ENCODE measurements at regions not wholly inside any gene's neighbourhood (a gene's known extent, or its start where the extent isn't known, plus 50 kb on each side); places are given as distances from the start of the nearest gene placed in this dataset.
A peak's percentile ranks its signal among the peaks of the same experiment; 100 is the strongest.

DNA sequence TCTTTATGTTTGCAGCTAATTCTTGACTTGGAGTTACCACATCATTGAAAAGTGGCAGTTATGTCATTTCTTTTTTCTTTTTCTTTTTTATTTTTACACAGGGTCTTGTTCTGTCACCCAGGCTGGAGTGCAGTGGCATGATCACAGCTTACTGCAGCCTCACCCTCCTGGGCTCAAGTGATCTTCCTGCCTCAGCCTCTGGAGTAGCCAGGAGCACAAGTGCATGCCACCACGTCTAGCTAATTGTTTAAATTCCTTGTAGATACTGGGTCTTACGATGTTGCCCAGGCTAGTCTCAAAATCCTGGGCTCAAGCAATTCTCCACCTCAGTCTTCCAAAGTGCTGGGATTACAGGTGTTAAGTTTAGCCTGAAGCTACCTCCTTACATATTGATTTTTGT lies 52.1 kb upstream of the KANK4 start (continued):
- no peak for TF ChIP-seq ZNF462 (CRISPR knock-in tag; IDR thresholded peaks at IDR 0.05)

DNA sequence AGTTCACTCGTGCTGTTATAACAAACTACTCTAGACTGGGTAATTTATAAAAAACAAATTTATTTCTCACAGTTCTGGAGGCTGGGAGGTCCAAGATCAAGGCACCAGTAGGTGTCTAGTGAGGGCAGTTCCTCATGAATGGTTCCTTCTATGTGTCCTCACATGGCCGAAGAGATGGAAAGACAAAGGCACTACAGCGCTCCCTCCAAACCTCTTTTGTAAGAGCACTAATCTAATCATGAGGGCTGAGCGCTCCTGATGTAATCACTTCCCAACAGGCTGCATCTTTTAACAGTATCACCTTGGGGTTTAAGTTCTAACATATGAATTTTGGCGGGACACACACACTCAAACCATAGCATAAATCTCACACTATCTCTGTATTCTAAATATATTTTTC lies 54.0 kb upstream of the KANK4 start:
- Mint-ChIP-seq H3K9me3 (peaks cover 4% of the 10 kb centered on the region; the same call in 2 of the 3 replicates), H3K4me3 (no peak overlapping the region), H3K27ac (no peak overlapping the region), H3K36me3 (ENCODE audit: low read depth) (no peaks in the 10 kb centered on the region; the same call in 2 of the 3 replicates), H3K27me3 (ENCODE audit: insufficient read depth, low read depth, poor library complexity) (no peaks in the 10 kb centered on the region), H3K4me1 (no peaks in the 10 kb centered on the region; the same call in 2 of the 3 replicates)
- Histone ChIP-seq H3F3A (replicated peaks; ENCODE audit: low read depth) (no peaks in the 10 kb centered on the region), H3K4me1 (ENCODE audit: insufficient read depth) (no peaks in the 10 kb centered on the region), H2AFZ (0 out of 2 replicates have a peak overlapping the region, but pooled peaks have one; percentile 38), H3K27me3 (ENCODE audit: insufficient read depth) (no peaks in the 10 kb centered on the region), H3K4me3 (no peak overlapping the region), H3K36me3 (ENCODE audit: insufficient read depth) (no peaks in the 10 kb centered on the region), H4K20me1 (replicated peaks; ENCODE audit: insufficient read depth) (no peaks in the 10 kb centered on the region), H3K27ac (ENCODE audit: low read depth) (no peak overlapping the region), H3K9me2 (ENCODE audit: insufficient read depth) (no peaks in the 10 kb centered on the region; the same call in 1 of the 2 replicates), H3K79me2 (replicated peaks; ENCODE audit: insufficient read depth) (no peaks in the 10 kb centered on the region), H3K4me2 (no peak overlapping the region)
- no peak for DNase-seq (ENCODE audit: low spot score)
- no peak for ATAC-seq
- TF ChIP-seq JUNB (IDR thresholded peaks at IDR 0.05; ENCODE audit: unreplicated experiment) = no peak
- no peak for TF ChIP-seq ZNF462 (CRISPR knock-in tag; IDR thresholded peaks at IDR 0.05)
- TF ChIP-seq ZNF331 (CRISPR knock-in tag; IDR thresholded peaks at IDR 0.05; ENCODE audit: low read depth) = no peak
- TF ChIP-seq, protein P1, sequence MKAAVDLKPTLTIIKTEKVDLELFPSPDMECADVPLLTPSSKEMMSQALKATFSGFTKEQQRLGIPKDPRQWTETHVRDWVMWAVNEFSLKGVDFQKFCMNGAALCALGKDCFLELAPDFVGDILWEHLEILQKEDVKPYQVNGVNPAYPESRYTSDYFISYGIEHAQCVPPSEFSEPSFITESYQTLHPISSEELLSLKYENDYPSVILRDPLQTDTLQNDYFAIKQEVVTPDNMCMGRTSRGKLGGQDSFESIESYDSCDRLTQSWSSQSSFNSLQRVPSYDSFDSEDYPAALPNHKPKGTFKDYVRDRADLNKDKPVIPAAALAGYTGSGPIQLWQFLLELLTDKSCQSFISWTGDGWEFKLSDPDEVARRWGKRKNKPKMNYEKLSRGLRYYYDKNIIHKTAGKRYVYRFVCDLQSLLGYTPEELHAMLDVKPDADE (IDR thresholded peaks at IDR 0.05) = no peak
- no peak for TF ChIP-seq NANOG (IDR thresholded peaks at IDR 0.05; ENCODE audit: borderline replicate concordance)
- TF ChIP-seq EZH2phosphoT487 (IDR thresholded peaks at IDR 0.05; ENCODE audit: unreplicated experiment) = no peak
- no peak for TF ChIP-seq STAT1 (IDR thresholded peaks at IDR 0.05; ENCODE audit: unreplicated experiment)
